ENCODE measurements at regions not wholly inside any gene's neighbourhood (a gene's known extent, or its start where the extent isn't known, plus 50 kb on each side); places are given as distances from the start of the nearest gene placed in this dataset.

DNA sequence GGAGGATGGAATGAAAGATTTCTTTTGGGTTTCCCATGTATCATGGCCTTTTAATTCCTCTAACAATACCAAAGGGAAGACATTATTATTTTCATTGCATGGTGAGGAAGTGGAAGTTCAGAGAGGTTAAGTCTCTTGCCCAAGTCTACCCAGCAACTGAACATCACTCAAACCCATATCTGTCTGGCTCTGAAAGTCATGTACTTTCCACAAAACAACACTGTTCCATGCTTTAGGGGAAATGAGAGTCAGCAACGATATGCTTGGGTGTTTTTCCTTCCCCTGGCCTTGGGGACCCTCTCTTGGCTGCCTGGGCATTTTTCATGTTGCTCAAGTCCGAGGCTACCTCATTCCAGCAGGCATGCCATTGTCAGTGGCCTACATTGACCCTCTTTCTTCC, 118.8 kb downstream of the ADTRP start:
- Histone ChIP-seq H3K9me3 (ENCODE audit: insufficient read depth, low read length) (no peaks in the 10 kb centered on the region), H2AFZ (ENCODE audit: low read depth, low read length) (no peak overlapping the region)

DNA sequence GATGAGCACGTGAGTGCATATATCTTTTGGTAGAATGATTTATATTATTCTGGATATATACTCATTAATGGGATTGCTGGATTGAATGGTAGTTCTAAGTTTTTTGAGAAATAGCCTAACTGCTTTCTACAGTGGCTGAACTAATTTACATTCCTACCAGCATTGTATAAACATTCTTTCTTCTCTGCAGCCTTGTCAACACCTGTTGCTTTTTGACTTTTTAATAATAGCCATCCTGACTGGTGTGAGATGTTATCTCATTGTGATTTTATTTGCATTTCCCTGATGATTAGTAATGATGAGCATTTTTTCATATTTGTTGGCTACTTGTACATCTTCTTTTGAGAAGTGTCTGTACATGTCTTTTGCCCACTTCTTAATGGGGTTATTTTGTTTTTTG, 116.3 kb downstream of the ADTRP start:
- H3K27ac ChIP-seq (ENCODE audit: low read length): no peak overlapping the region
- no peaks in the 10 kb centered on the region for H3K36me3 ChIP-seq (replicated peaks; ENCODE audit: low read depth, low read length)
- H3K4me1 ChIP-seq (ENCODE audit: low read length): peaks cover 8% of the 10 kb centered on the region
- H3K4me3 ChIP-seq (ENCODE audit: low read length): no peak overlapping the region
- H3K9me3 ChIP-seq (ENCODE audit: insufficient read depth, low read length): no peaks in the 10 kb centered on the region
- H3K27me3 ChIP-seq (ENCODE audit: low read depth, low read length): no peaks in the 10 kb centered on the region
- H3K4me2 ChIP-seq (ENCODE audit: low read length): no peak overlapping the region
- H3K9ac ChIP-seq (ENCODE audit: low read length): no peak overlapping the region
- H4K20me1 ChIP-seq (ENCODE audit: insufficient read depth, low read length): no peaks in the 10 kb centered on the region
- TF ChIP-seq EZH2phosphoT487 (IDR thresholded peaks at IDR 0.05; ENCODE audit: low read depth): no peak
- TF ChIP-seq CTCF (IDR thresholded peaks at IDR 0.05; ENCODE audit: low read depth, low read length): no peak
- H2AFZ ChIP-seq (ENCODE audit: low read depth, low read length): no peak overlapping the region
- H3K79me2 ChIP-seq (ENCODE audit: low read length): no peaks in the 10 kb centered on the region

More for the DNA sequence above, 118.8 kb downstream of the ADTRP start:
- H3K4me1 ChIP-seq (ENCODE audit: low read length): peaks cover 15% of the 10 kb centered on the region
- H3K4me2 ChIP-seq (ENCODE audit: low read length): no peak overlapping the region
- peaks cover 9% of the 10 kb centered on the region; the same call in 1 of the 2 replicates for H3K27me3 ChIP-seq (ENCODE audit: low read depth, low read length)
- H3K79me2 ChIP-seq (ENCODE audit: low read length): no peaks in the 10 kb centered on the region
- no peak overlapping the region for H3K9ac ChIP-seq (ENCODE audit: low read length)
- H3K36me3 ChIP-seq (replicated peaks; ENCODE audit: low read depth, low read length): no peaks in the 10 kb centered on the region
- no peak overlapping the region for H3K27ac ChIP-seq (ENCODE audit: low read length)
- no peak for TF ChIP-seq EZH2phosphoT487 (IDR thresholded peaks at IDR 0.05; ENCODE audit: low read depth)
- no peak for TF ChIP-seq CTCF (IDR thresholded peaks at IDR 0.05; ENCODE audit: low read depth, low read length)
- no peaks in the 10 kb centered on the region for H4K20me1 ChIP-seq (ENCODE audit: insufficient read depth, low read length)
- no peak overlapping the region for H3K4me3 ChIP-seq (ENCODE audit: low read length)

DNA sequence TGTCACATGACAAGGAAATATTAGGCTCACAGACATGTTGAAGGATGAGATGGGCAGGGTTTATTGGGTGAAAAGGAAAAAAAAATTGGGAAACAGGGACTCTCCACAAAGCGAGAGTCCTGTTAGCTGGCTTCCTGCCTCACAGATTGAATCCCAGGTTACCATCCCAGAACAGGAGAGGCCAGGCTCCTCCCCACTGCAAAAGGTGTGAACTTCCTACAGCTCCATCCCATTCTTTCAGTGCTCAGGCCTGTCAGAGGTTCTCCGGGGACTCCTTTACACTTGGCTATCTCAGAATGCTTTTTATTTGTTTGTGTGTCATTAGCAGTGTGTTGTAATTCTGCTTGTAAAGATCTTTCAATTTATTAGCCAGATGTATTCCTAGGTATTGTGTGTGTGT, 115.1 kb downstream of the ADTRP start:
- H3K9ac ChIP-seq (ENCODE audit: low read length): no peak overlapping the region

More for the DNA sequence above, 115.1 kb downstream of the ADTRP start:
- Histone ChIP-seq H3K9me3 (ENCODE audit: insufficient read depth, low read length) (no peaks in the 10 kb centered on the region), H3K4me1 (ENCODE audit: low read length) (peaks cover 8% of the 10 kb centered on the region), H3K27me3 (ENCODE audit: low read depth, low read length) (no peaks in the 10 kb centered on the region), H4K20me1 (ENCODE audit: insufficient read depth, low read length) (no peaks in the 10 kb centered on the region), H3K36me3 (replicated peaks; ENCODE audit: low read depth, low read length) (no peaks in the 10 kb centered on the region), H2AFZ (ENCODE audit: low read depth, low read length) (no peak overlapping the region), H3K27ac (ENCODE audit: low read length) (no peak overlapping the region), H3K4me3 (ENCODE audit: low read length) (no peak overlapping the region), H3K79me2 (ENCODE audit: low read length) (no peaks in the 10 kb centered on the region), H3K4me2 (ENCODE audit: low read length) (no peak overlapping the region)
- no peak for TF ChIP-seq CTCF (IDR thresholded peaks at IDR 0.05; ENCODE audit: low read depth, low read length)
- no peak for TF ChIP-seq EZH2phosphoT487 (IDR thresholded peaks at IDR 0.05; ENCODE audit: low read depth)
